ENCODE measurements at regions not wholly inside any gene's neighbourhood (a gene's known extent, or its start where the extent isn't known, plus 50 kb on each side); places are given as distances from the start of the nearest gene placed in this dataset.

- Histone ChIP-seq H3K4me3 (replicated peaks in 1 of 3; ENCODE audit: insufficient read depth in 1 of 3, low read depth in 1 of 3, low read length in 3 of 3) (no peak overlapping the region), H3K9me3 (replicated peaks; ENCODE audit: control insufficient read depth, insufficient read depth, low read length) (no peaks in the 10 kb centered on the region), H3K27ac (ENCODE audit: insufficient read depth, low read depth, low read length) (no peak overlapping the region), H3K79me2 (ENCODE audit: control insufficient read depth, insufficient read depth, low read length) (no peaks in the 10 kb centered on the region), H3K27me3 (ENCODE audit: control insufficient read depth in 2 of 2, insufficient read depth in 2 of 2, low read length in 2 of 2) (peaks cover 0 to 8% of the 10 kb centered on the region in 2 experiments), H4K20me1 (replicated peaks; ENCODE audit: control insufficient read depth, extremely low read depth, insufficient read depth, low read length) (no peaks in the 10 kb centered on the region), H2AFZ (ENCODE audit: low read depth, low read length) (no peak overlapping the region), H3K4me2 (ENCODE audit: insufficient read depth, low read length) (no peak overlapping the region), H3K9ac (replicated peaks; ENCODE audit: extremely low read depth, insufficient read depth, low read length) (no peak overlapping the region), H3K36me3 (ENCODE audit: control insufficient read depth in 2 of 2, extremely low read depth in 1 of 2, insufficient read depth in 2 of 2, low read length in 2 of 2) (no peaks in the 10 kb centered on the region), H3K4me1 (ENCODE audit: control insufficient read depth, extremely low read depth, insufficient read depth, low read length) (peaks cover 29% of the 10 kb centered on the region), H3K9me1 (replicated peaks; ENCODE audit: control insufficient read depth, extremely low read depth, insufficient read depth, low read length) (no peaks in the 10 kb centered on the region)
- POLR2A ChIA-PET, result no interaction called here
- CTCF ChIA-PET, result interaction anchor here (0.8 to 4.3 kb wide), 3 partner anchors 12 to 339 kb away, joined by 4 to 96 read pairs (median 5); no protein-coding TSS in a partner anchor
- BruUV-seq (replicated peaks), result no TSS peak
- FAIRE-seq (peak; percentile 48), DNase-seq (ENCODE audit: low read depth, low spot score) (peak; percentile 62)
- TF ChIP-seq EZH2 (IDR thresholded peaks at IDR 0.05; ENCODE audit: borderline replicate concordance, low read depth, low read length, severe bottlenecking) (no peak), MYC (IDR thresholded peaks at IDR 0.05; ENCODE audit: low read depth, low read length) (no peak), POLR2A (IDR thresholded peaks at IDR 0.05; ENCODE audit: low read depth, low read length) (no peak), CTCF (IDR thresholded peaks at IDR 0.05; ENCODE audit: extremely low read depth in 1 of 2, insufficient read depth in 1 of 2, low read depth in 1 of 2, low read length in 2 of 2) (peak in 1 of 2 donors; percentile 10), JUN (IDR thresholded peaks at IDR 0.05; ENCODE audit: borderline replicate concordance, insufficient read depth, insufficient read length, low read depth) (no peak), GATA2 (IDR thresholded peaks at IDR 0.05; ENCODE audit: insufficient read depth, insufficient read length, low read depth, low read length) (no peak), MAX (IDR thresholded peaks at IDR 0.05; ENCODE audit: insufficient read depth, insufficient read length) (no peak)
- intact Hi-C loops (cut with micrococcal nuclease), result loop anchor here (5.0 kb wide), 2 partner anchors 54 to 184 kb away; no protein-coding TSS in a partner anchor
- dilution Hi-C loops (cut with MboI; ENCODE audit: extremely low pct_ligation_motif_present, low sequenced_read_pairs), result no loop called here
Observed at GRCh38 chr5:38780945-38781344, 64.9 kb upstream of the OSMR start.
